MM.1S (cell line): ENCODE measurements at regions not wholly inside any gene's neighbourhood (a gene's known extent, or its start where the extent isn't known, plus 50 kb on each side); places are given as distances from the start of the nearest gene placed in this dataset.

Source experiments
- CTCF ChIP-seq: fragments of 300-600 bp; sonication (generic); IDR thresholded peaks from 2 replicates; pipeline ENCODE4 v1.5.1; 2016; ENCODE audit warnings: antibody characterized with exemption, low read length, mixed read lengths
- EZH2 ChIP-seq: fragments of 300-600 bp; sonication (generic); optimal IDR thresholded peaks from 2 replicates; pipeline ENCODE3; 2017; ENCODE audit warnings: low read depth, mild to moderate bottlenecking, antibody characterized with exemption, low read length, mixed read lengths
- EZH2phosphoT487 ChIP-seq: fragments of 300-600 bp; sonication (generic); IDR thresholded peaks from 2 replicates; pipeline ENCODE4 v1.6.1; 2018; ENCODE audit warnings: antibody characterized with exemption, low read length

DNA sequence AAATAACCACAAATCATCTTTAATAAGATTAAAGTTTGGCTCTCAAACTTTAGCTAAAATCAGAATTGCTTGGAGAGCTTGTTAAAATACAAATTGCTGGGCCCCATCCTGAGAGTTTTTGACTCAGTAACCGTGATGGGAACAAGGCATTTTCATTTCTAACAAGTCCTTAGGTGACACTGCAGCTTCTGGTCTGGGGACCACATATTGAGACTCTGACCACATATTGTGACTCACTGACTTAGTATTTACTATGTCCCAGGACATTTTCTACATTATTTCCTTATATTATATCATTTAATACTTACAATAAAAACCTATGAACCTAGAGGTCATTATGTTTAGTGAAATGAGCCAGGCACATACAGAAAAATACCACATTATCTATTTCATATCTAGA lies 164.5 kb downstream of the ZMAT3 start:
- no peak for TF ChIP-seq CTCF
- no peak for TF ChIP-seq EZH2
- no peak for TF ChIP-seq EZH2phosphoT487
